Osteocyte (in vitro differentiated cells): ENCODE measurements at regions not wholly inside any gene's neighbourhood (a gene's known extent, or its start where the extent isn't known, plus 50 kb on each side); places are given as distances from the start of the nearest gene placed in this dataset.

Experiments used
- DNase-seq: peaks from one replicate; pipeline ENCODE4 v3.0.0; 2021; ENCODE audit warnings: mixed read lengths; ENCODE audit not compliant: unreplicated experiment; ENCODE audit errors: extremely low spot score
- H3K27ac Mint-ChIP-seq: one replicate; pipeline ENCODE4 v1.8.0; 2021; ENCODE audit warnings: mild to moderate bottlenecking, mixed read lengths; ENCODE audit not compliant: unreplicated experiment
- H3K27me3 Mint-ChIP-seq: one replicate; pipeline ENCODE4 v1.8.0; 2021; ENCODE audit warnings: mixed read lengths; ENCODE audit not compliant: unreplicated experiment
- H3K36me3 Mint-ChIP-seq: one replicate; pipeline ENCODE4 v1.8.0; 2021; ENCODE audit warnings: mixed read lengths; ENCODE audit not compliant: unreplicated experiment
- H3K4me1 Mint-ChIP-seq: one replicate; pipeline ENCODE4 v1.8.0; 2021; ENCODE audit warnings: mixed read lengths; ENCODE audit not compliant: unreplicated experiment
- H3K4me3 Mint-ChIP-seq: one replicate; pipeline ENCODE4 v1.8.0; 2021; ENCODE audit warnings: mild to moderate bottlenecking, moderate library complexity, mixed read lengths; ENCODE audit not compliant: unreplicated experiment
- H3K9me3 Mint-ChIP-seq: one replicate; pipeline ENCODE4 v1.8.0; 2021; ENCODE audit warnings: mixed read lengths; ENCODE audit not compliant: unreplicated experiment
- TF ChIP-seq, protein P1 (sequence below): fragments of 200-600 bp; sonication (generic); IDR thresholded peaks from 2 replicates; pipeline ENCODE4 v1.5.0; 2021; ENCODE audit warnings: antibody characterized with exemption, mild to moderate bottlenecking, moderate library complexity

DNA sequence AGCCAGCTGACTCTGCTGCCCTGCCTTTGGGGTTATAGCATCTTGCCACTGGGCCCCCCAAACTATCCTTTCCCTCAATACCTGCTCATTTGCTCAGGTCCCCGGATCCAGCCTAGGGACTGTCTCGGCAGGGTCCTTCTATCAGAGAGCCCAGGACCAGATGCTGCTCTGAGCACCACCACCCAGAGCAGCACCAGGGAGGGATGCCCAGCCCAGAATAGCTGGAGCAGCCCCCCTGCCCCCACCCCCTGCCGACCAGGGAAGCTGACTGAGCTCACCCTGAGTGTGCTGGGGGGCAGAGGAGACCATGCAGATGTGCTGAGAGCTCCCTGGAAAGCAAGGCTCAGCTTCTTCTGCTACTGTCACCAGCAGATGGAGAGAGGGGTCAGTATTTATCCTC is 103.6 kb upstream of the IGSF1 start:
- H3K27me3 Mint-ChIP-seq, result no peaks in the 10 kb centered on the region
- no peak overlapping the region for H3K27ac Mint-ChIP-seq
- DNase-seq, result no peak
- TF ChIP-seq, protein P1, sequence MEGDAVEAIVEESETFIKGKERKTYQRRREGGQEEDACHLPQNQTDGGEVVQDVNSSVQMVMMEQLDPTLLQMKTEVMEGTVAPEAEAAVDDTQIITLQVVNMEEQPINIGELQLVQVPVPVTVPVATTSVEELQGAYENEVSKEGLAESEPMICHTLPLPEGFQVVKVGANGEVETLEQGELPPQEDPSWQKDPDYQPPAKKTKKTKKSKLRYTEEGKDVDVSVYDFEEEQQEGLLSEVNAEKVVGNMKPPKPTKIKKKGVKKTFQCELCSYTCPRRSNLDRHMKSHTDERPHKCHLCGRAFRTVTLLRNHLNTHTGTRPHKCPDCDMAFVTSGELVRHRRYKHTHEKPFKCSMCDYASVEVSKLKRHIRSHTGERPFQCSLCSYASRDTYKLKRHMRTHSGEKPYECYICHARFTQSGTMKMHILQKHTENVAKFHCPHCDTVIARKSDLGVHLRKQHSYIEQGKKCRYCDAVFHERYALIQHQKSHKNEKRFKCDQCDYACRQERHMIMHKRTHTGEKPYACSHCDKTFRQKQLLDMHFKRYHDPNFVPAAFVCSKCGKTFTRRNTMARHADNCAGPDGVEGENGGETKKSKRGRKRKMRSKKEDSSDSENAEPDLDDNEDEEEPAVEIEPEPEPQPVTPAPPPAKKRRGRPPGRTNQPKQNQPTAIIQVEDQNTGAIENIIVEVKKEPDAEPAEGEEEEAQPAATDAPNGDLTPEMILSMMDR, result no peak
- H3K4me3 Mint-ChIP-seq, result no peak overlapping the region
- H3K9me3 Mint-ChIP-seq, result peaks cover 8% of the 10 kb centered on the region
- H3K4me1 Mint-ChIP-seq, result no peaks in the 10 kb centered on the region
- H3K36me3 Mint-ChIP-seq, result peaks cover 14% of the 10 kb centered on the region

DNA sequence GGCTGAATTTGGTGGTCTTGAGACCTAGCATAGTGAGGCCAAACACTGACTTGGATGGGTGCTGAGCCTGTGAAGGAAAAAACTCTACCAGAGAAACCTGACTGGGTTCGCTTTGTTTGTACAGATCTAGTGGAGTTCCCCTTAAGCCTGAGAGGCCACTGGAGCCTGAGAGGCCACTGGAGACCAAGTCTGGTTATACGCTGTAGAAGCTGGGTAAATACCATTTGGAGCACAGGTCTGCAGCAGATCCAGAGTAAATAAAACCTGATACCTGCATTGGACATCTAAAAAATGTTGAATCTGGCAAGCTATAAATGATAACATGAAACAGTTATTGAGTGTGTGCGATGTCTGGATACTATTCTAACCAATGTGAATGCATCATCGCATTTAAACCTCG is 104.3 kb upstream of the IGSF1 start:
- TF ChIP-seq, protein P1, result no peak
- Mint-ChIP-seq H3K36me3 (peaks cover 9% of the 10 kb centered on the region), H3K27me3 (no peaks in the 10 kb centered on the region), H3K27ac (no peak overlapping the region), H3K4me3 (no peak overlapping the region), H3K9me3 (peaks cover 4% of the 10 kb centered on the region), H3K4me1 (no peaks in the 10 kb centered on the region)
- DNase-seq, result no peak

DNA sequence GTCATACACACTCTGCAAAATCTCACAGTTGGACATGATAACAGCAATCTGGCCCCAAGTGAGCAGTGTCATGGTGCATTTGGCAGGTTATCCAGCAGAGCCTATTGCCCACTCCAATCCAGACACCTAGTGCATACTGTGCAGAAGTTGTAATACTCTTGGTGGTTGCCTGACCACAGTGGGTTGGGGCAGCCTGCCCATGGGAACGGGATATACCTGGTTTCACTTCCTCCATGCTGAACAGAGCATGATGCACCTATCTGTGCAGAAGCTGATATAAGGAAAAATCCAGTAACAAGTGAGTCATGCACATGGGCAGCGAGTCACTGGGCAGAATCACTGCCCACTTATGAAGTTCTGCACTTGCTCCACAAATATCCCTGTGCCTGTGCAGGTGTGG is 105.3 kb upstream of the IGSF1 start:
- no peak for DNase-seq
- Mint-ChIP-seq H3K9me3 (peaks cover 4% of the 10 kb centered on the region), H3K36me3 (peaks cover 5% of the 10 kb centered on the region), H3K27me3 (no peaks in the 10 kb centered on the region), H3K27ac (no peak overlapping the region), H3K4me1 (no peaks in the 10 kb centered on the region), H3K4me3 (no peak overlapping the region)
- TF ChIP-seq, protein P1, result no peak

DNA sequence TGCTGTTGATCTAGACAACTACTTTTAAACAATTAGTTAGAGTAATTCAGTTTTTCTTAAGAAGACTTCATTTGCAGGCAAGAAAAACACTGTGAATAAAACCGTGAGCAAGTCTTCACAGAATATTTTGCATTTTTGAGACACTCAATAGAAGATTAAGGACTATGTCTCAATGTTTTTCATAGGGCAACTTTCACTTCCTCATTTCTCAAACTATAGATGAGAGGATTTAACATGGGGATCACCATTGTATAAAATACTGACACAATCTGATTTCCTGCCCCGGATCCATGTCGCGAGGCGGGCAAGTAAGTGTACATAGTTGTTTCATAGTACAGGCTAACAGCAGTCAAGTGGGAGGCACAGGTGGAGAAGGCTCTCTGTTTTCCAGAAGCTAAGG is 108.8 kb upstream of the IGSF1 start:
- H3K4me1 Mint-ChIP-seq, result no peaks in the 10 kb centered on the region
- peaks cover 3% of the 10 kb centered on the region for H3K36me3 Mint-ChIP-seq
- H3K27me3 Mint-ChIP-seq, result no peaks in the 10 kb centered on the region
- TF ChIP-seq, protein P1, result no peak
- H3K27ac Mint-ChIP-seq, result no peak overlapping the region
- peaks cover 4% of the 10 kb centered on the region for H3K9me3 Mint-ChIP-seq
- no peak for DNase-seq
- no peak overlapping the region for H3K4me3 Mint-ChIP-seq

DNA sequence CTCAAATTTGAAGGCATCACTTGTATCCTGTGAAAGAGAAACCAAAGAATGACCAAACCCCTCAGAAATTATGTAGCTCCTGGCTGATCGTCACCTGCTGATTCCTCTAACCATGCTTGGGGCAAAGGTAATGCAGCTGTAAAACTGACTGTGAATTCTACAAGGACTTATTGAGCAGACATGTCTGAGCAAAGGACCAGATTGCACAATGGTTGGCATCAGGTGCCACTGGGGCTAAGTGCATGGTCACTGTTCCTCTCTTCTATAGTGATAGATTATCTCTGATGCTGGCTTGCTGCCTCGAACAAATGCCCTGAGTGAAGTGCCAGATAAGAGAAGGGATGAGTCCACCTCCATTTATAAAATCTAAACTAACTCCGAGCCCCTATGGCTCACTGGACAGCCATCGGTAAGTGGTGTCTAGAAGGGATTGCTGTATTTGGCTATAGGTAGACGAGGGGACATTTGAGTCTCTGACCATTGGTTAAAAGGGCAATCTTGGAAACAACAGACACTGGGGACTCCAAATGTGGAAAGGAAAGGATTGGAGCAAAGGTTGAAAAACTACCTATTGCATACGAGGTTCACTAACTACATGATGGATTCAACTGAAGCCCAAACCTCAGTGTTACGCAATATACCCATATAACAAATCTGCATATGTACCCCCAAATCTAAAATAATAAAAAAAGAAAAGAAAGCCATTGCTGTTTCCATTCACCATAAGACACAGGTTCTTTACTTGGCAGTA is 110.7 kb upstream of the IGSF1 start:
- TF ChIP-seq, protein P1, result no peak
- H3K27ac Mint-ChIP-seq, result no peak overlapping the region
- no peak overlapping the region for H3K4me3 Mint-ChIP-seq
- peaks cover 3% of the 10 kb centered on the region for H3K36me3 Mint-ChIP-seq
- no peak for DNase-seq
- no peaks in the 10 kb centered on the region for H3K4me1 Mint-ChIP-seq
- H3K9me3 Mint-ChIP-seq, result peaks cover 4% of the 10 kb centered on the region
- H3K27me3 Mint-ChIP-seq, result no peaks in the 10 kb centered on the region
